NCI-H2171 (cell line): ENCODE measurements at regions not wholly inside any gene's neighbourhood (a gene's known extent, or its start where the extent isn't known, plus 50 kb on each side); places are given as distances from the start of the nearest gene placed in this dataset.
"Not testable (repeated sequence)": the region's sequence is repeated elsewhere in the genome, so short reads cannot be mapped to it uniquely, and the experiment has no call there.

Experiments used
- DNase-seq: peaks from one replicate; lab custom pipeline; 2025; lab: John Stamatoyannopoulos, UW

DNA sequence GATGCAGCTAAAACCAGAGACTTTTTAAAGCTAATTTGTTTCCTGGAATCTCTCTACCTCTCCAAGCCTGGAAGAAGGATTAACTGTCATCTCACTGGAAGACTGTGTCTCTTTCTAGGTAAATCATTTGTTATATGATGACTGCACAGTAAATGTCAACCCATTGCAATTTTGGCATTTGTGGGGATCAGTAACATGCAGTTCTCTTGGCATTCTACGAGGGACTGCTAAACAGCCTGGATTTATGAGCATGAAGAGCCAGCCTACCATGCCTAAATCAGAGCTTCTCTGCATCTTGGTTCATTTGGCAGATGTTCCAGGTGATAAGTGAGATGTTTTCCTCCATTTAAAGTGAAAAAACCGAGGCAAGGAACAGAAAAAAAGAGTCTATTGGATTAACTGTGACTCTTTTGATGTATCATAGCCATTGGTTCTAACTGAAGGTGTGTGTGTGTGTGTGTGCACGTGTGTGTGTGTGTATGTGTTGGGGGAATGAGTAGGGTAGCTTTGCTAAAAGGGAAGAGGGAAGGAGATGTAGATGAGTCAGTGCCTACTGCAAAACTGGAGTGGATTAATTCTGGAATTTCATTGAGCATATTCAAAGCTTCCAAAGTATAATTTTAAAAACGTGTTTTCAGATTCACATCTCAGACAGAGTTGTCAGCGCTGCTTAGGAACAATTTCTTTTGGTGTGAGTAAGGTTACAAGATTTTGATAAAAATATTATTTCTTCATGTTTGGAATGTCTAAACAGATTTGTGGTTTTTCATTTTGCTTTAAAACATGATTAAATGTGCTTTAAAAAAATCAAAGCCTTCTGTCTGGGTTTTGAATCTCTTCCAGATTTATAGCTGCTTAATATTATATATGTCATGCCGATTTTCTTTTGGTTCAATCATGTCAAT, 123.2 kb upstream of the LNX1 start:
- no peak for DNase-seq

DNA sequence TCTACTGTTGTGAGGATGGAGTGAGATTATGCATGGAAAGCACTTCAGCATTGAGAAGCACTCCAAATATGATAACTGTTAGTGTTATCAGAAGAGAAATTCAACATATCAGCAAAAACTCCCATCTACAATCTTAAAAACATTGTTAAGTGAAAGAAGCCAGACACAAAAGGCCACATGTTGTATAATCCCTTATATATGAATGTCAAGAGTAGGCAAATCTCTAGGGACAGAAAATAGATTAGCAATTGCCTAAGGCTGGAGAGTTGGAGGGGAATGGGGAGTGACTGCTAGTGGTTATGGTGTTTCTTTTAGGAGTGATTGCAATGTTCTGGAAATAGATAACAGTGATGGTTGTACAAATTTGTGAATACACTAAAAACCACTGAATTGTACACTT, 122.5 kb upstream of the LNX1 start:
- DNase-seq = no peak

DNA sequence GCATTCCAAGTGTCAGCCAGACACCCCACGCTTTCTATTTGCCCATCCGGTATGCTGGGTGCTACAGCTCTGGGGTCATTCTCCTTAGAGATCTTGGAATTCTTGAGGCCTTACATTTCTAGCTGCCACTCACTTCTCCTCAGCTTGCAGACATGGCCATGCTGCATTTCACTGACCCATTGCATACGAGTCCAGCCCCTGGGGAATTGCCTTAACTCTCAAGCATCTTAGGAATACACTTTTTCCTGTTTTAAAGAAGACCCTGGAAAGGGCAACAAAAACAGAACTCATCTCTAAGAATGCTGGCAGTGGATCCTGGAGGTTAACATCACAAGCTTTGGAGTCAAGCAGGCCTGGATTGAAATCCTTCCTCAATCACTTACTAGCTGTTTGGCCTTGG, 122.0 kb upstream of the LNX1 start:
- no peak for DNase-seq

DNA sequence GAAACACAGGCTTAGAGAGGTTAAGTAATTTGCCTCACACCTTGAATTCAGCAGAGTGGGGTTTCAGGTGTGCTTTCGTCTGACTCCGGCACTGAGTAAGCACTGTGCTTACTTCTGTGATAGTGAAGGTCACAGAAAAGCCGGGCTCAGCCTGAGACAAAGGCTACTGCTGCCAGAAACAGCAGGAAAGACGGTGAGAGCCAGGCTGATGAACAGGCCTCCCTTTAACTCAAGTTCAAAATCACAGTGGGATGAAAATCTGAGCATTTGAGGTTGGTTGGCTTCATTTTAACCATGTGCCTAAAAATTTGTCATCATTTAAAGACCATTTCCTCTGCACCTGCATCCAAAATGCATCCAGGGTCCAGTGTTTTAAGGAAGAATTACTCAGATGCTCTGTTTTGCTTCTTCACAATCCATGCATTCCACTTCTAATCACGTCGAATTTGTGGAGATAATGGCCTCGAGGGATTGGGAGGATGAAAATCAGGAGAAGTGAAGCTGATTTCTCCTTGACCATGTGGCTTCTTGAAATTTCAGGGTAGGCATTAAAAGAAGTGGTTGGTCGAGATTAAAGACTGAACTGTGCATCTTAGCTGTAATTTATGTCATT, 121.2 kb upstream of the LNX1 start:
- DNase-seq = no peak

DNA sequence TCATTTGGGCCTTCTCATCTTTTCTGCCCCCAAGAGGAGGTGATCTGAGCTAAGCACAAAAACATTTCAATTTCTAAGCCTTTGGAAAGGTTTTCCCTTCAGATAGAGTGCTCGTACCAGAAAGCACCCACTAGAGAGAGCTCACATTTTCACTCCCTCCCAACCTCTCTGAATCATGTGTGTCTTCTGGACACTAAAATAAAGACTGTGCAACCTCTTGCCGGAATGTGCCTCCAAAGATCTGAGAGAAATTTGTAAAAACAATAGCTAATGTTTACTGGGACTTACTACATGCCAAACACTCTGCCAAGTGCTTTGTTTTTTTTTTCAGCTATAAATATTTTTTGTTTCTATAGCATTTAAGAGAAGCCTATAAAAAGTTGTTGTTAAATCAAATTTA, 120.6 kb upstream of the LNX1 start:
- DNase-seq = no peak

DNA sequence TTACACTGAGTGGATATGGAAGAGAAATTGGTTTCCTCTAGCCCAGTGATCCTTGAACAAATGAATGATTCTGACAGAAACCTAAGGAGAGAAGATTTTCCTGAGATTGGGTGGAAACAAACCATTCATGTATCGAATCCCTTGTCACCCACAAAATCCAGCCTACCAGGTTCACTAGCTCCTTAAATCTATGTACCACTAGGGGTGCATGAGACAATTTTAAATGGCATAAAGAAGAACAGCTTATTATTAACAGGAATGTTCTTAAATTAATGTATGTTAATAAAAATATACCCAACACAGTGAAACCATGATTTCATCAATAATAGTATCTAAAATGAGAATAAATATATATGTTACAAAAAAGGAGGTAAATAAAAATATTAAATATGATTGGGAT, 118.4 kb upstream of the LNX1 start:
- DNase-seq = no peak

DNA sequence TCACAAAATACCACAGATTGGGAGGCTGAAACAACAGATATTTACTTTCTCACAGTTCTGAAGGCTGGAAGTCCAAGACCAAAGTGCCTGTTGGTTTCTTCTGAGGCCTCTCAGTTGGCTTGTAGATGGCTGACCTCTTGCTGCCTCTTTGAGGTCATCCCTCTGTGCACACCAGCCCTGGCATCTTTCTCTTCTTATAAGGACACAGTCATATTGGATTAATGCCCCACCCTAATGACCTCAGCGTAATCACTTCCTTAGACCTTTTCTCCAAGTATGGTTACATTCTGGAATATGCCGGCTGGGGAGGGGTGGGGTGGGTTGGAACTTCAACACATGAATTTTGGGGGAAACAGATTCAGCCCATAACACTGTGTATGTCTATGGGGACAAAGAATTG, 116.2 kb upstream of the LNX1 start:
- no peak for DNase-seq

DNA sequence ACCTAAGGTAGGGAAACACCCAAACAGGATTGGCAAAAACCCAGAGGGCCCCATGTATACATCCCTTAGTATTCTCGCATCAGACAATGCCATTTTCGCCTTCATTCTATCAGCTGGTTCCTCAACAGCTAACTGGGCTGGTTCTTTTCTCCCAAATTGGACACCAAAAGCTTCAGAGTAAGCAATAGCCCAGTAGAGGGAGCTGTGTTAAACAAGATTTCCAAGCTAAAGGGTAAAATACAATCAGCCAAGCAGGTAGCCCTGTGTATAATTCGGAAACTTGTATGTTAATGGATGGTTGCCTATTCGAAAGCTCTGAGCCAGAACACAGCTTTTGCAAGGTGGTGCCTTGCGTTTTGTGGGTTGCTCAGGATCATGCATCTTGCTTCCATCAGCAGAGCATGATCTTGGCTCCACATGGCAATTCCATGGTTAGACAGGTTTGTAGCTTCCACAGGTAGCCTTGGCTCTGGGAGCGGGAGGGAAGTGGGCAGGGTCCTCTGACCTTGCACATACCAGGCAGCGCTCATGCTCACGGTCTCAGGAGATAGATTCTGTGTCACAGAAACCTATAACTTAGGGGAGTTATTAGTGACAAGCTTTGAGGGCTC, 115.2 kb upstream of the LNX1 start:
- DNase-seq = no peak

DNA sequence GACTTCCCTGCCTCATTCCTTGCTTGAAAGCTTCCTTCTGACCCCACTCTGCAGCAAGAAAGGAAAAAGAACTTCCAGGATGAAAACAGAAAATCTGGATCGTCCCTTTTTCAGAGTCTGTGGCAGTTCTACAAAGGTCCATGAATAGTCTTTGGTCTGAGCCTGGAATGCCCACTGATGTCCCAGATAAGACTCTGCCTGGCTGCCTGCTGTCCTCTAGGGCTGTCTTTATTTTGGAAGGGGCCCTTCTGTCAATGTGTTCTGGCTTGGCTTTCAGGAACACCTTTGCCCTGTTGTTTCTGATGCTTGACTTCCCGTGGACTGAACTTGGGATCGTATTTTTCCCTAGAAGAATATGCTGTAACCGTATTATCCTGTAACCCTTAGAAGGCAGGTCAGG, 114.7 kb upstream of the LNX1 start:
- no peak for DNase-seq

DNA sequence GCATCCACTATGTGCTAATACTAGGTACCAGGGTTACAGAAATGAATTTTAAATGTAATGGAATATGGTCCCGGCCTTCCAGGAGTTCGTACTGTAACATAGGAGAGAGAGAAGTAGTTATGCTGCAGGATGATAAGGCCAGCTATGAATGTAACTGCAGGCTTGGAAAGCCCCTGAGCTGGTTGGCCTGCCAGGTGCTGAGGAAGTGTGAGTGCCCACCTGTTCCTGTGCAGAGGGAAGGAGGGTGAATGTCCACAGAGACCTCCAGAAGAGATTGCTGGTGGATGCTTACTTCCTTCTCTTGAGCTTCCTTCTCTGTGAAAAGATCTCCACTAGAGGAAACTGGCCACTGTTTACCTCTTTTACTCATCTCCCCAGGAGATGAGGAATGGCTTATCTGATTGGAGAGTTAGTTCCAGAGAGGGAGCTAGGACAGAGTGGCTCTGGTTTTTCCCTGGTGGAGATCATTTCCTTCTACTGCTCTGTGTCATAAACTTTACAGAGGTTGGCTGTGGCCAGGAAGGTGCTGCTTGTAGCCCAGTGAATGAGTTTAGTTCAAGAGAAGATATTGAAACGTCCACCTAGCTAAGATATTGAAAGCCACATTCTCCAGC, 114.0 kb upstream of the LNX1 start:
- no peak for DNase-seq

DNA sequence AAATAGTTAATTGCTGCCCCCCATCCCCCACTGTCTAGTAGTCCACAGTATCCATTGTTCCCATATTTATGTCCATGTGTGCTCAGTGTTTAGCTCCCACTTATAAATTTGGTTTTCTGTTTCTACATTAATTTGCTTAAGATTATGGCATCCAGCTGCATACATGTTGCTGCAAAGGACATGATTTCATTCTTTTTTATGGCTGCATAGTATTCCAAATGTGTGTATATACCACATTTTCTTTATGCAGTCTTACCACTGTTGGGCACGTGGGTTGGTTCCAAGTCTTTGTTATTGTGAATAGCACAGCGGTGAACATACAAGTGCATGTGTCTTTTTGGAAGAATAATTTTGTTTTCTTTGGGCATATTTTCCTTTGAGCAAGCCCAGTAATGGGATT, 113.0 kb upstream of the LNX1 start:
- DNase-seq = no peak

DNA sequence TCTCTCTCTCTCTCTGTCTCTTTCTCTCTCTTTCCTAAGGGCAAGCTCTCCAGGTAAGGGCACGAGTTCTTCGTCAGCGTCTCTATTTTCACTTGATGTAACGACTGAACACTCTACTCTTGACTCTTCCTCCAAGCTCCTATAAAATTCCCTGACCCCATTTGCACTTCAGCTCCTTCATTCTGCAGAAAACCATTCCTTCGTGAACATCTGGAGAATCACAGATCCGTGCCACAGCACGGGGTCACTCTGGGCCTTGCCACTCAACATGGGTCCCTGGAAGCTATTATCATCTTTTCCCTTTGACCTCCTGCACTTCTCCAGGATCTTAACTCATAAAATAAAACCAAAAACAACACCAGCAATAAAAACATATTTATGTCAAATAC, 112.0 kb upstream of the LNX1 start:
- no peak for DNase-seq

DNA sequence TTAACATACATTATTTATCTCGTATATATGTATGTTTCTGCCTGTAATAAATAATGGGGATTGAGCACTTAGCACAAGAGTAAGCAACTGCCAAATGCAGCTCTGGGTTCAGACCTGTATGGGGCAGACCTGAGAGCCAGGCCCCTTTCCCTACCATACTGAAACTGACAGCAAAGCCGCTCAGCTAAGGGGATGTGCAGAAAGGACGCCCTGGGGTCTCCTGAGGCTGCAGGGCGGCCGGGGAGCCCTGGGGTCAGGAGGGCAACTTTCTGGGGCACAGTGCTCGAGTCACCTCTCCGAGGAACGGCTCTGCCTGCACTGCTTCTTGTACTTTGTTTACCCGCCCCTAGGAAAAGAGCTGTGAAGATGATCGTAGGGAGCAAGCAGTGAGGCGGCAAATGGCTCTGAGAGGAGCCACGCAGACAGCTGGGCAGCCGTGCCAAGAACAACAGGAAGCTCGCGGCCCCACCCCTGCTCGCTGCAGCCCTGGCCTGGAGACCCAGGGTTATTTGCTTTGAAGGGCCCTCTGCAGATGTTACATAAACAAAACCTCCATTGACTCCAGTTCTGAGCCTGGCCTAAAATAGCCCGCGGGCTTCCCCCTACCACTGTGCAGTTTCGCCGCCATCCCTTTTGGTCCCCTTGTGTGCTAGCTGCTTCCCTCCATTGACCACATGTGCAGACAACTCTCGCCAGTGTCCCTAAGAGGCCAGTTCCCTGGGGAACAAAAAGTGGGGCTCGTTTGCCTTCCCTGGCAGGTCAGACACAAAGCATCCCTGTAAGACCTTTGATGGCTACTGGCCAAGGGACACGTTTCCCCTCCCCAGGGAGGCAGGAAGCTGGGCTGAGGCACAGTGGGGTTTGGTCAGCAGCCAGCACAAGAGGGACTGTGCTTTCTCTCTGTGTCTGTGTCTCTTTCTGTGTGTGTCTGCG, 111.3 kb upstream of the LNX1 start:
- DNase-seq = peak; percentile 25

DNA sequence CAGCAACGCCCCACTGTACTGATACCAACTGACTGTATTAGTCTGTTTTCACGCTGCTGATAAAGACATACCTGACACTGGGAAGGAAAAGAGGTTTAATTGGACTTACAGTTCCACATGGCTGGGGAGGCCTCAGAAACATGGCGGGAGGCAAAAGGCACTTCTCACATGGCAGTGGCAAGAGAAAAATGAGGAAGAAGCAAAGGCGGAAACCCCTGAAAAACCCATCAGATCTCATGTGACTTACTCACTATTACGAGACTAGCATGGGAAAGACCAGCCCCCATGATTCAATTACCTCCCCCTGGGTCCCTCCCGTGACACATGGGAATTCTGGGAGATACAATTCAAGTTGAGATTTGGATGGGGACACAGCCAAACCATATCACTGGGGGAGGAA, 110.0 kb upstream of the LNX1 start:
- not testable (repeated sequence) for DNase-seq

DNA sequence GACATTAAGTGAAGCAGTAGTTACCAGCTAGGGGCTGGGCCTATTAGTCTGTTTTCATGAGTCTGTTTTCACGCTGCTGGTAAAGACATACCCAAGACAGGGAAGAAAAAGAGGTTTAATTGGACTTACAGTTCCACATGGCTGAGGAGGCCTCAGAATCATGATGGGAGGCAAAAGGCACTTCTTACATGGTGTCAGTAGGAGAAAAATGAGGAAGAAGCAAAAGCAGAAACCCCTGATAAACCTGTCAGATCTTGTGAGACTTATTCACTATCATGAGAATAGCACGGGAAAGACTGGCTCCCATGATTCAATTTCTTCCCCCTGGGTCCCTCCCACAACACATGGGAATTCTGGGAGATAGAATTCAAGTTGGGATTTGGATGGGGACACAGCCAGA, 108.0 kb upstream of the LNX1 start:
- not testable (repeated sequence) for DNase-seq

DNA sequence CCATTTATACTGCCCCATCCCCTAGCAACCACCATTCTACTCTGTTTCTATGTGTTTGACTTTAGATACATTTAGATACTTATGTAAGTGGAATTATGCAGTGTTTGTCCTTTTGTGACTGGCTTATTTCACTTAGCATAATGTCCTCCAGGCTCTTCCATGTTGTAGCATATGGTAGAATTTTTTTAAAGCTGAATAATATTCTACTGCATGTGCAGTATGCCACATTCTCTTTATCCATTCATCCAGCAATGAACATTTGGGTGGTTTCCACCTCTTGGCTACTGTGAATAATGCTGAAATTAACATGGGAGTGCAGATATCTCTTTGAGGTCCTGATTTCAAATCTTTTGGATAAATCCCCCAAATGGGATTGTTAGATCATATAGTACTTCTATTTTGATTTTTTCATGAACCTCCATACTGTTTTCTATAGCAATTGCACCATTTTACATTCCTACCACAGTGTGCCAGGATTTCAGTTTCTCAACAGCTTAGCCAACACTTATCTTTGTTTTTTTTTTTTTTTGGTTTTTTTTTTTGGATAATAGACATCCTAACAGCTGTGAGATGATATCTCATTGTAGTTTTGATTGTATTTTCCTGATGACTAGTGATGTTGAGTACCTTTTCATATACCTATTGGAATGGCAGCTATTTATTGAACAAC, 105.9 kb upstream of the LNX1 start:
- DNase-seq = no peak

DNA sequence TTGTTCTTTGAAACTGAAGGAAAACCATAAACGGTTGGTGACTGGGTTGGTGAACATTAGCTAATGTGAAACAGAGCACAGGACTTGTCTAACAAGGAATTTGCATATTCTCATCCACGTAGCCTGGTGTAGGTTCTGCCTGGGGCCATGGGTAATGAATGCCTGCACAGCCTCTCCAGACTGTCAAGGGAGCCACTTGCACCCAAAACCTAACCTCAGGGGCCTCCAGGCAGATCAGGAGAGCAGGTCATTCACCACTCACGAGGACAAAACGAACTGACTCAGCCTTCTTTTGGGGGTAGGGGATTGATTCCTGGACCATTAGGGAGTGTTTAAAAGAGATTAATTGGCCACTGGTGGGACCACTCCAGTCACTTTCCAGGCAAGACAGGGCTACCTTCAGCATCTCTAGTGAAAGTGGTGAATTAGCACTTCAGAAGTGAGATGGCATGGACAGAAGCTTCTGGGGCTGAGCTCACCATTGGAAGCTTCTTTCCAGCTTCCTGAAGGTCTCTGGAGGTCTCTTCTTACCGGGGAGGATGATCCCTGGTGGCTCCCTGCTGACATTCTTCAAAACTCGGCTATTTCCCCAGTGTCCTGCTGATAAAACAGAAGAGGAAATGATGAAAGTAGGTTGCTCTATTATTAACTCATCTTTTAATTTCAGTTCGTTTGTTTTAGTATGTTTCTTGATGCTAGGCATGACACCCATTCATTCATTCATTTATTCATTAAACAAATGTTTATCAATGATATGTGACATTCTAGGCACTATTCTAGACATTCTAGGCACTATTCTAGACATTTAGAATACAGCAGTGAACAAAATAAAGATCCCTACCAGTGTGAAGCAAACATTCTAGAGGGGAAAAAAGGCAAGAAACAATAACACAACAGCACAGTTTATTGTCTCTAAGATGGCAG, 104.5 kb upstream of the LNX1 start:
- DNase-seq = no peak

DNA sequence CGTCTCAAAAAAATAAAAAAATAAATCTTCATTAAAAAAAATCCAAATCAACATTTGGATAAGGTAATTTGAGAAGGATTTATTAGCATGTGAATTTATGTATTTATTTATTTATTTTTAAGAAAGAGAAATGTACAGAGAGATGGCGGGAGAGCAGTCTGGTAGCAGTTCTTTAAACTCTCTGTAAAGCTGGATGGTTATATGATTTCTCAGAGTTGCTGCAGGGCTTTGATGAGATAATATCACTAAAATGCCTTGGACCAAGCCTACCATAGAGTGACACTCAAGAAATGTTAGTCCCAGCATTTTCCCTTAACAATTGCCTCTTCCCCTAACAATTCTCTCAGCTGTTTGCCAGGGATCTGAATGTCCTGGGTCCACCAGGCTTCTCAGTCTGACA, 103.4 kb upstream of the LNX1 start:
- DNase-seq = no peak

DNA sequence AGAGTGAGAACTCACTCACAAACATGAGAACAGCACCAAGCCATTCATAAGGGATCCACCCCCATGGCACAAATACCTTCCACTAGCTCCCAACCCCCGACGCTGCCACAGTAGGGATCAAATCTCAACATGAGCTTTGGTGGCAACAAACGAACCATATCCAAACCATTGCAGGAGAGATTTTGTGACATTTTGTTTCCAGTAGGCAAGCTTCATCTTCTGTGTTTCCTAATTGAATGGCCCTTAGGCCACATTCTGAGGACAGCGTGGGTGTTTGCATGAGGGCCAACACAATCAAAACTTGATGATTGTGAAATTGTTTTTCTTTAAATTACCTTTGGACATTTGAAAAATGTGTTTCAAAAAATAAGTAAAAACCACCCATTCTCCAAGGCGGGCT, 102.6 kb upstream of the LNX1 start:
- no peak for DNase-seq

DNA sequence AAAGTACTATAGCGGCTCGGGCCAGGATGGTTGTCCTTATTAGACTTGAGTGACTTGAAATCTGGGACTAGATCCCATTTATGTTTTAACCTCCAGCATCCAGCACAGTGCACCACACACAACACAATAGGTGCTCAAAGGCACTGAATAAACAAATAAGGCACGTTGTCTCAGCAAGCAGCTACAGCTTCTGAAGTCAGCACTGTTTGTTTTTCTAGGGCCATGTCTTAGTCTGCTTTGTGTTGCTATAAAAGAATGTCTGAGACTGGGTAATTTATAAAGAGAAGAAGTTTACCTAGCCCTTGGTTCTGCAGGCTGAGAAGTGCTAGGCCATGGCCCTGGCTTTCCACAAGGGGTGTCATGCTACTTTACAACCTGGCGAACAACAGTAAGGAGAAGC, 102.1 kb upstream of the LNX1 start:
- DNase-seq = no peak
